DMS153 (cell line): ENCODE measurements at regions not wholly inside any gene's neighbourhood (a gene's known extent, or its start where the extent isn't known, plus 50 kb on each side); places are given as distances from the start of the nearest gene placed in this dataset.
A peak's percentile ranks its signal among the peaks of the same experiment; 100 is the strongest.

Experiments
- DNase-seq: peaks from one replicate; lab custom pipeline; 2025; lab: John Stamatoyannopoulos, UW

GRCh38 chr20:50301165-50301564 lies 110.5 kb downstream of the CEBPB start:
- DNase-seq: no peak

- no peak for DNase-seq
These were observed 111.1 kb downstream of the CEBPB start for GRCh38 chr20:50301712-50302111.

GRCh38 chr20:50302341-50303057 lies 111.9 kb downstream of the CEBPB start:
- DNase-seq: no peak

GRCh38 chr20:50303573-50304500 lies 113.2 kb downstream of the CEBPB start:
- peak; percentile 71 for DNase-seq

GRCh38 chr20:50304501-50304856 lies 113.8 kb downstream of the CEBPB start:
- no peak for DNase-seq

GRCh38 chr20:50304923-50305635 lies 114.4 kb downstream of the CEBPB start:
- no peak for DNase-seq

GRCh38 chr20:50305636-50306477 lies 115.2 kb downstream of the CEBPB start:
- peak; percentile 50 for DNase-seq

- DNase-seq: no peak
These were observed 116.1 kb downstream of the CEBPB start for GRCh38 chr20:50306478-50307423.

- no peak for DNase-seq
These were observed 117.5 kb downstream of the CEBPB start for GRCh38 chr20:50308166-50308512.

- DNase-seq: no peak
These were observed 118.1 kb downstream of the CEBPB start for GRCh38 chr20:50308513-50309279.

- DNase-seq: no peak
These were observed 118.7 kb downstream of the CEBPB start for GRCh38 chr20:50309280-50309763.

- DNase-seq: no peak
These were observed 119.4 kb downstream of the CEBPB start for GRCh38 chr20:50309764-50310672.

- no peak for DNase-seq
These were observed 120.0 kb downstream of the CEBPB start for GRCh38 chr20:50310673-50311051.

- no peak for DNase-seq
These were observed 120.8 kb downstream of the CEBPB start for GRCh38 chr20:50311308-50312001.

- no peak for DNase-seq
These were observed 121.5 kb downstream of the CEBPB start for GRCh38 chr20:50312002-50312681.

GRCh38 chr20:50312682-50313521 lies 122.3 kb downstream of the CEBPB start:
- DNase-seq: no peak

- no peak for DNase-seq
These were observed 122.8 kb downstream of the CEBPB start for GRCh38 chr20:50313522-50313820.
